SK-N-SH (cell line): ENCODE measurements at regions not wholly inside any gene's neighbourhood (a gene's known extent, or its start where the extent isn't known, plus 50 kb on each side); places are given as distances from the start of the nearest gene placed in this dataset.

Experiments
- CTCF ChIA-PET: fragments of 300-600, 350-600 bp; formaldehyde crosslinking; extraction: SDS; loops from one replicate; lab custom pipeline; 2021; lab: Yijun Ruan, JAX
- POLR2A ChIA-PET: fragments of 350-600 bp; sonication (Branson Sonifier 250); formaldehyde crosslinking; extraction: SDS; loops from one replicate; lab custom pipeline; 2020; ENCODE audit warnings: antibody characterized with exemption, inconsistent platforms; lab: Yijun Ruan, JAX
- DNase-seq: peaks from one replicate; pipeline ENCODE4 v3.0.0; 2012
- H2AFZ ChIP-seq: fragments of 200-600 bp; sonication (generic); 2 replicates; pipeline ENCODE4 v1.8.1; 2016; ENCODE audit warnings: antibody characterized with exemption, mild to moderate bottlenecking, low read depth
- H3F3A ChIP-seq: fragments of 200-600 bp; sonication (generic); replicated peaks from 2 replicates; pipeline ENCODE3; 2016; ENCODE audit warnings: antibody characterized with exemption, mild to moderate bottlenecking; ENCODE audit not compliant: insufficient read depth
- H3K27ac ChIP-seq, 2 experiments: fragments of 200-500 bp in 1 of 2; fragments of 200-600 bp in 1 of 2; sonication (Bioruptor generic) in 1 of 2; sonication (generic), shearing (Covaris generic) in 1 of 2; 2 replicates each; pipeline versions ENCODE4 v1.5.1 to v1.6.1; 2014 to 2016; ENCODE audit warnings: low read depth in 2 of 2, inconsistent platforms in 1 of 2, low read length in 1 of 2, mild to moderate bottlenecking in 1 of 2, mixed read lengths in 1 of 2
- H3K27me3 ChIP-seq: fragments of 200-600 bp; sonication (generic), shearing (Covaris generic); 2 replicates; pipeline ENCODE4 v1.6.1; 2016; ENCODE audit warnings: mixed run types; ENCODE audit not compliant: insufficient read depth
- H3K36me3 ChIP-seq, 2 experiments: fragments of 200-500 bp in 1 of 2; fragments of 200-600 bp in 1 of 2; sonication (Bioruptor generic) in 1 of 2; sonication (generic) in 1 of 2; replicated peaks in 1 of 2; 2 replicates each; pipeline versions ENCODE3 to v1.5.1; 2014 to 2016; ENCODE audit warnings: low read length in 1 of 2, mild to moderate bottlenecking in 1 of 2; ENCODE audit not compliant: insufficient read depth in 2 of 2, control insufficient read depth in 1 of 2
- H3K4me1 ChIP-seq, 2 experiments: fragments of 200-500 bp in 1 of 2; fragments of 200-600 bp in 1 of 2; sonication (Bioruptor generic) in 1 of 2; sonication (generic), shearing (Covaris generic) in 1 of 2; 2 replicates each; pipeline versions ENCODE4 v1.5.1 to v1.6.1; 2014 to 2016; ENCODE audit warnings: low read depth in 1 of 2, low read length in 1 of 2, mixed run types in 1 of 2; ENCODE audit not compliant: insufficient read depth in 2 of 2, control insufficient read depth in 1 of 2
- H3K4me2 ChIP-seq: fragments of 200-600 bp; sonication (generic), shearing (Covaris generic); 2 replicates; pipeline ENCODE4 v1.6.1; 2017; ENCODE audit warnings: mixed run types
- H3K4me3 ChIP-seq, 2 experiments: fragments of 200-500 bp in 1 of 2; fragments of 200-600 bp in 1 of 2; sonication (Bioruptor generic) in 1 of 2; sonication (generic), shearing (Covaris generic) in 1 of 2; 2 replicates each; pipeline versions ENCODE4 v1.5.1 to v1.8.1; 2014 to 2016; ENCODE audit warnings: low read depth in 2 of 2, inconsistent platforms in 1 of 2, low read length in 1 of 2, mild to moderate bottlenecking in 1 of 2, mixed read lengths in 1 of 2, moderate library complexity in 1 of 2
- H3K79me2 ChIP-seq: fragments of 200-600 bp; sonication (generic); 2 replicates; pipeline ENCODE4 v1.8.1; 2017; ENCODE audit warnings: mild to moderate bottlenecking; ENCODE audit not compliant: insufficient read depth
- H3K9ac ChIP-seq: fragments of 200-600 bp; sonication (generic); 2 replicates; pipeline ENCODE4 v1.6.1; 2017; ENCODE audit warnings: mixed run types
- H3K9me2 ChIP-seq: fragments of 200-600 bp; sonication (generic); 2 replicates; pipeline ENCODE4 v1.6.1; 2017; ENCODE audit warnings: mixed run types
- H3K9me3 ChIP-seq: fragments of 200-600 bp; sonication (generic); 2 replicates; pipeline ENCODE4 v1.6.1; 2017; ENCODE audit warnings: mixed run types, mild to moderate bottlenecking, moderate library complexity
- H4K20me1 ChIP-seq: fragments of 200-600 bp; sonication (generic); 2 replicates; pipeline ENCODE4 v1.6.1; 2017; ENCODE audit warnings: mild to moderate bottlenecking, mixed run types; ENCODE audit not compliant: insufficient read depth
- CHD2 ChIP-seq: fragments of 150-350 bp; IDR thresholded peaks from 2 replicates; pipeline ENCODE4 v1.6.1; 2018; ENCODE audit warnings: low read length; ENCODE audit not compliant: partially characterized antibody
- ELF1 ChIP-seq: IDR thresholded peaks from 2 replicates; pipeline ENCODE4 v1.4.0; 2012
- EZH2phosphoT487 ChIP-seq: fragments of 200-600 bp; sonication (generic); IDR thresholded peaks from 2 replicates; pipeline ENCODE4 v1.6.1; 2017; ENCODE audit warnings: low read depth, mixed run types, mild to moderate bottlenecking, antibody characterized with exemption, moderate library complexity, borderline replicate concordance
- FOXM1 ChIP-seq: IDR thresholded peaks from 2 replicates; pipeline ENCODE4 v1.4.0; 2012; ENCODE audit warnings: low read depth, mild to moderate bottlenecking
- GATA2 ChIP-seq: sonication (generic); formaldehyde crosslinking; IDR thresholded peaks from 2 replicates; pipeline ENCODE4 v1.5.0; 2020; ENCODE audit warnings: mild to moderate bottlenecking, missing genetic modification reagents
- NFIC ChIP-seq: IDR thresholded peaks from 2 replicates; pipeline ENCODE4 v1.4.0; 2012; ENCODE audit warnings: borderline replicate concordance
- NRF1 ChIP-seq: IDR thresholded peaks from 2 replicates; pipeline ENCODE4 v1.6.1; 2012; ENCODE audit warnings: low read depth, mild to moderate bottlenecking, low read length
- PBX3 ChIP-seq: IDR thresholded peaks from 2 replicates; pipeline ENCODE4; 2012
- RAD21 ChIP-seq: IDR thresholded peaks from 2 replicates; pipeline ENCODE4 v1.6.1; 2012; ENCODE audit warnings: mild to moderate bottlenecking, low read length
- RCOR1 ChIP-seq: fragments of 150-350 bp; IDR thresholded peaks from 2 replicates; pipeline ENCODE4 v1.6.1; 2017; ENCODE audit warnings: antibody characterized with exemption, low read length
- RFX5 ChIP-seq: IDR thresholded peaks from 2 replicates; pipeline ENCODE4 v1.6.1; 2012; ENCODE audit warnings: mild to moderate bottlenecking, improper control_type of control experiment, low read length
- TEAD4 ChIP-seq: IDR thresholded peaks from 2 replicates; pipeline ENCODE4 v1.4.0; 2012; ENCODE audit warnings: mild to moderate bottlenecking, borderline replicate concordance; ENCODE audit not compliant: insufficient read depth
- YY1 ChIP-seq: IDR thresholded peaks from 2 replicates; pipeline ENCODE4 v1.4.0; 2012; ENCODE audit warnings: low read depth, mild to moderate bottlenecking
- WGBS: methylation state at CpG from one replicate; pipeline ENCODE4 v1.1.6; 2017; ENCODE audit warnings: low lambda C conversion rate; 5-methylcytosine and 5-hydroxymethylcytosine counted together
- TF ChIP-seq, protein P1 (sequence below): fragments of 150-350 bp; IDR thresholded peaks from 2 replicates; pipeline ENCODE4 v1.6.1; 2016; ENCODE audit warnings: mild to moderate bottlenecking, low read depth, low read length

DNA sequence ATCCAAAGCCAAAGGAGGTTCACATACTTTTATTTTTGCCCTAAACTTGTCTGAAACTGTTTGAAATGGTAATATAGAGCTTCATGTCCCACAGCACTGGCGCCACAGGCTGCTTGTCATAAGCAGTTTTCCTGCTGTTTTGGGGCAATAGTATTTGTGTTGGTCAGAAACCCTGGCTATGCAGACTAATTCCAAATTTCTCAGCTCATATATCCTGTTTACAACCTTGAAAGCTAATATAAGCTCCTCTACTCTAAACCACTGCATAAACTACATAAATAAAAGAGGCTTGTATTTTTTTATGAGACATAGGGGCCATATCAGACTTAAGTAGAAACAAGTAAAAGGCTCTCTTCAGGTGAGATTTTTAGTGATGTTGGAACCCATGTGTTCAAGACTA is 736.8 kb upstream of the ID2 start:
- no peaks in the 10 kb centered on the region for H3K9me2 ChIP-seq
- ChIA-PET CTCF (interaction anchor here (1.0 kb wide), 1 partner anchor 76 kb away, joined by 3 read pairs; no protein-coding TSS in a partner anchor), POLR2A (no interaction called here)
- no peaks in the 10 kb centered on the region for H3K9me3 ChIP-seq
- no peaks in the 10 kb centered on the region for H3F3A ChIP-seq
- no peak overlapping the region for H3K9ac ChIP-seq
- no peak overlapping the region for H3K27ac ChIP-seq
- no peaks in the 10 kb centered on the region for H4K20me1 ChIP-seq
- no peak overlapping the region for H3K4me3 ChIP-seq
- no peaks in the 10 kb centered on the region for H3K36me3 ChIP-seq
- TF ChIP-seq GATA2 (CRISPR knock-in tag) (no peak), CHD2 (no peak), NRF1 (no peak), EZH2phosphoT487 (no peak), YY1 (no peak), RAD21 (no peak), PBX3 (no peak), RFX5 (no peak), RCOR1 (no peak), NFIC (no peak), TEAD4 (no peak), ELF1 (no peak)
- 47% methylated on average over 1 of the region's 1 CpG for WGBS
- no peak overlapping the region for H3K4me2 ChIP-seq
- DNase-seq: no peak
- H2AFZ ChIP-seq: no peak overlapping the region
- no peaks in the 10 kb centered on the region for H3K79me2 ChIP-seq
- H3K27me3 ChIP-seq: no peaks in the 10 kb centered on the region
- H3K4me1 ChIP-seq: no peaks in the 10 kb centered on the region

GRCh38 chr2:7950035-7950612 is 731.7 kb upstream of the ID2 start:
- no peaks in the 10 kb centered on the region for H3F3A ChIP-seq
- H3K9me3 ChIP-seq: no peaks in the 10 kb centered on the region
- DNase-seq: no peak
- H3K4me1 ChIP-seq: peaks cover 0 to 35% of the 10 kb centered on the region in 2 experiments; a peak in 2 of 4 replicates
- 79% methylated on average over 13 of the region's 13 CpGs for WGBS
- ChIA-PET CTCF (interaction anchor here (1.8 kb wide), 1 partner anchor 13 kb away, joined by 4 read pairs; no protein-coding TSS in a partner anchor), POLR2A (no interaction called here)
- H3K27me3 ChIP-seq: no peaks in the 10 kb centered on the region
- H3K9ac ChIP-seq: no peak overlapping the region
- no peaks in the 10 kb centered on the region for H3K79me2 ChIP-seq
- H3K9me2 ChIP-seq: no peaks in the 10 kb centered on the region
- H3K4me2 ChIP-seq: no peak overlapping the region
- H3K27ac ChIP-seq: no peak overlapping the region
- no peaks in the 10 kb centered on the region for H4K20me1 ChIP-seq
- no peaks in the 10 kb centered on the region for H3K36me3 ChIP-seq
- TF ChIP-seq, protein P1, sequence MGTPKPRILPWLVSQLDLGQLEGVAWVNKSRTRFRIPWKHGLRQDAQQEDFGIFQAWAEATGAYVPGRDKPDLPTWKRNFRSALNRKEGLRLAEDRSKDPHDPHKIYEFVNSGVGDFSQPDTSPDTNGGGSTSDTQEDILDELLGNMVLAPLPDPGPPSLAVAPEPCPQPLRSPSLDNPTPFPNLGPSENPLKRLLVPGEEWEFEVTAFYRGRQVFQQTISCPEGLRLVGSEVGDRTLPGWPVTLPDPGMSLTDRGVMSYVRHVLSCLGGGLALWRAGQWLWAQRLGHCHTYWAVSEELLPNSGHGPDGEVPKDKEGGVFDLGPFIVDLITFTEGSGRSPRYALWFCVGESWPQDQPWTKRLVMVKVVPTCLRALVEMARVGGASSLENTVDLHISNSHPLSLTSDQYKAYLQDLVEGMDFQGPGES: no peak
- TF ChIP-seq NRF1 (no peak), FOXM1 (no peak)
- no peak overlapping the region for H3K4me3 ChIP-seq
- H2AFZ ChIP-seq: no peak overlapping the region
